Stimulated activated naive CD4-positive, alpha-beta T cell (primary cell): ENCODE measurements at regions not wholly inside any gene's neighbourhood (a gene's known extent, or its start where the extent isn't known, plus 50 kb on each side); places are given as distances from the start of the nearest gene placed in this dataset.

Experiments used
- DNase-seq, 6 experiments: peaks; one replicate each; lab custom pipeline; 2025; lab: John Stamatoyannopoulos, UW

DNA sequence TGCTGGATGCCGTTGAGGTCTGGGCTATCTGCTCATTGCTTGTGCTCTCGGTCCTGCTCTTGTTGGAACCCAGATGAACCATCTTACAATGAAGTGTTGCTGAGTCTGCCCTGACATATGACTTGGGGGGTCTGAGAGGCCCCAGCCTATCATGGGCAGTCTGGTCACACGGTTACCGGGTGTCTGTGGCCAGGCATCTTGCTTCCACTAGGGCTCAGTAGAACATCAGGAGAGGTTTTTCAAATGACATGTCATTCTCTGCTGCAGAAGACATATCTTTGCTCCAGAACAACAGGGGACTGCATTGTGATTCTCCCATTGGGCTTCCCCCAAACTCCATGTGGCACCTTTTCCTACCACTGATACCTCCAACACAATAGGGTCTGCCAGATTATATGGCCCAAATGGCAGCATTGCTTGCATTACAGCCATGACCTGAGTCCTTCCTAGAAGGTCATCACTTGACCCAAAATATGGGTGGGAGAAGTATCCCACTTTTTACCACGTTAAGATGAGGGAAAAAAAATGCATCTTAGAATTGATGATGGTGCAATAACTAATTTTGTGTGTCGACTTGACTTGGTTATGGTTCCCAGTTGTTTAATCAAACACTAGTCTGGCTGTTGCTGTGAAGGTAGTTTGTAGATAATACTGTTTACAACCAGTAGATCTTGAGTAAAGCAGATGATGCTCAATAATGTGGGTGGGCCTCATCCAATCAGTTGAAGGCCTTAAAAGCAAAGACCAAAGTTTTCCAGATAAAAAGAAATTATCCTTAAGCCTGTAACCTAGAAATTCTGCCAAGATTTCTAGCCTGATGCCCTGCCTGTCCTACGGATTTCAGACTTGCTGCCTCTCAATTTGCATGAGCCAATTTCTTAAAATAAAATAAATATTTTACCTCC, 241.0 kb downstream of the QKI start:
- no peak for DNase-seq

DNA sequence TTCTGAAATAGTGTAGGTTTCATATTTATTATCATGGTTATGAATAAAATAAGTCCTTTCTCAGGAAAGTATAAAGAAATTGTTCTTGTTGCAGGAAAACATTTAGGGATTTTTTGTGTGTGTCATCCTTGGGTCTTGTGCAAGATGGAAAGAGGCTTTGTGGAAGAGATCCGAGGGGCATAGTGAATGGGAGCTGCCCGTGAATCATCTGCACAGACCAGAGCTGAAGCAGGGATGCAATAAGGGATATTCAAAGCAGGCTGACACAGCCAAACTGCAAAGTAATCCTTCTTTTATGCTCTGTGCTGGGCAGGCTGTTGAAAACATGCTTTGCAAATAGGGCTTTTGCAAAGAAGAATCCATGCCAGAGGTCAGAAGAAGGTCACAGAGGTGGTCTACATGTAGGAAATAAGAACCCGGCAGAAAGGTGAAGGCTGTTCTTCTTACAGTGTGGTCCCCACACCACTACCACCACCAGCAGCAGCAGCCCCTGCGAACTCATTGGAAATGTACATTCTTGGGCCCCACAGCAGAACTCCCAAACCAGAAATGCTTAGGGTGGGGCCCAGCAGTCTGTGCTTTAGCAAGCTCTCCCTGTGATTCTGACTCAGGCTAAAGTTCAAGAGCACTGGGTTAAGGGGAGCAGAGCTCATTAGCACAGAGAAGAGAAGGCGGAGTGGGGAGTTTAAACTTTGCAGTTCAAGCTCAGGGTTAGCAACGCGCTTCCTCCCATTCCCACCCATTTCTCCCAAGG, 237.6 kb downstream of the QKI start:
- no peak for DNase-seq

DNA sequence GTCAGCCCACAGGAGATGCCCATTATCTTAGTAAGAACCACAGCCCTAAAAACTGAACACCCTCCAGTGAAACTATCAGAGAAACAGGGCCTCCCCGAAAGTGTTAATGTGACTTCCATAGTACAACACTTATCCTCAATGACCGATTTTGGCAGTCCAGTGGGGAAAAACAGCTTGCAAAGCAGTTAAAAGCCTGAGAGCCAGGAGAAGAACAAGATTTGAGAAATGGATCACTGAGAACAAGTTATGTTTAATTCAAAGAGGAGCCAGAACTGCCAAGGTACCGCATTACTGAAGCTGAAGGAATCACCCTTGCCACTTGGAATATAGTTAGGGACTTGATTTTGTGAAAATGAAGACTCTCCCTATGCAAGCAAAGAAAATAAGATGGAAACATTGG, 236.9 kb downstream of the QKI start:
- DNase-seq, result no peak

DNA sequence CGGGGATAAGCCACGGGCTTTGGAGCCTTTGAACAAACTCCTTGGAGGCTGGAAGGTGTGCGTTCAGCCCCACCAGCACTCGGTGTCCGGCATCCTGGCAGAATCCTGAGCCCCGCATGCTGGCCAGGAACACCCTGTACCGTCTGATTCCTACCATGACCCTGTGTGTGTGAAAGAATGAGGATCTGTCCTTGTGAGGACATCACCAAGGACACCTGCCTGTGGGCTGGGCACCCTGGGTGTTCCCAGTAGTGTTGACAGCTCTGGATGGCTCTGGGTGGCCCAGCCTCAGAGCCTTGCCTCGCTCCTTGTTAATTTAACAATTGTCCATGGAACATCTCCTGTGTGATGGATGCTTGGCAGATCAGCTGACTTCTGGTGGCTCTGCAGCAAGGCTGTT, 234.3 kb downstream of the QKI start:
- no peak for DNase-seq

DNA sequence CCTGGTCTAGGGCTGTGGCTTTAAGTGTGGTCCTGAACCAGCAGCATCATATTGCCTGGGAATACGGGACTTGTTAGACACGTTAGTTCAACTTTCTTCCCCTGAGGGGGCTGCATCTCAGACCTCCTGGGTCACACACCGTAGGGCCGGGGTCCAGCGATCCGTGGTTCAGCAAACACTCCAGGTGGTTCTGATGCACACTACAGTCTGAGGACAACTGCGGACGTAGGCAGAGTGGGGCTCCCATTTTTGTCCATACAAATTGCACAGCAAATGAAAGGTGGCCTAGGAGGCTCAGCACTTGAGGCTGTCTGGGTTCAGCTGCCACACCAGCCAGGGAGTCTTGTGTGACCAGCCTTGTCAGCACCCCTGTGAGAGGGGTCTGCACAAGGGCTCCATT, 233.1 kb downstream of the QKI start:
- no peak for DNase-seq

DNA sequence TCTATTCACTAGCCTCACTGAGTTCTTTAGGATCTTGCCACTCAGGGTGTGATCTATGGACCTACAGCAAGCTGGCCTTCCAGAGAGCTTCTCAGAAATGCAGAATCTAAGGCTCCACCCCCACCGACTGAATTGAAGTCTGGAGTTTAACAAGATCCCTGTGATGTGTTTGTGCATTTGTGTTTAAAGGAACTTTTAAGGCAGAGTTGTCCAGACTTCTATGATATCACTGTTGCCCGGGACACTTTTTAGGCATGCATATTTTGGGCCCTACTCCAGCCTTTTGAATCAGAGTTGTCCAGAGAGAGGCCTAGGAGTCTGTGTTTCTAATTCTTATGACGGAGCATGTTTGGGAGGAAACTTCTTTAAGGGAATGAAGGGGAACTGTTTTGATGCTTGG, 232.3 kb downstream of the QKI start:
- no peak for DNase-seq

DNA sequence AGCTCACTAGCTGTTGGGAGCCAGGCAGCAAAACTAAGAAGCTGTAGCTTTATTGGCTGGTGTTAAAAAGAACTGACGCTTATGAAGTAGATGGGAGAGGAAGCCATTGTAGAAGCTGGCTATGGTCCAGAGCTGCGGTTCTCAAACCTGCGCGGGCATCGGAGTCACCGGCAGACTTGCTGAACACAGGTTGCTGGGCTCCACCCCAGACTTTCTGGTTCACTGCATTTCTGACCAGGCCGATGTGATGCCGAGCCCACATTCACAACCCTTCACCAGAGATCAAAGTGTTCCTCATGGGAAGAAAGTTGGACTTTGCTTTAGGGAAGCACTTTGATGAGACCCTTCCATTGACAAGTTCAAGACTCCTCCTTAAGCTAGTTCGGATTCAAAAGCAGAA, 231.6 kb downstream of the QKI start:
- no peak for DNase-seq

DNA sequence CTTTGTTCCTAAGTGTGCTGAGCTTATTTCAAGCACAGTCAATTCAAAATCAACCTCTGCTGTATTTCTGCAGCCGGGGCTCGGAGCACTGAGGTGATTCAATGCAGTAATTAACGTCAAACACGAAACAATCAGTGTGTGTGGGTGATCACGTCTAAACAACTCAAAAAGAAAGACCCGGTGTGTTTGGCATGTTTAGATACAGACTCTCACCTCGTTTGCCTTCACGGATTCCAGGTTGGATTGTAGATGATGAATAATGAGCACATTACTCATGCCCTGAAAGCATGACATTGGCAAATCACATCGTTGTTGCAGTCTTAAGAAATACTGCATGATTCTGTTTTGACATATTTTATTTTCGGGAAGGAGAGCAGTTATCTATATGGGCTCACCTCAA, 231.0 kb downstream of the QKI start:
- no peak for DNase-seq

DNA sequence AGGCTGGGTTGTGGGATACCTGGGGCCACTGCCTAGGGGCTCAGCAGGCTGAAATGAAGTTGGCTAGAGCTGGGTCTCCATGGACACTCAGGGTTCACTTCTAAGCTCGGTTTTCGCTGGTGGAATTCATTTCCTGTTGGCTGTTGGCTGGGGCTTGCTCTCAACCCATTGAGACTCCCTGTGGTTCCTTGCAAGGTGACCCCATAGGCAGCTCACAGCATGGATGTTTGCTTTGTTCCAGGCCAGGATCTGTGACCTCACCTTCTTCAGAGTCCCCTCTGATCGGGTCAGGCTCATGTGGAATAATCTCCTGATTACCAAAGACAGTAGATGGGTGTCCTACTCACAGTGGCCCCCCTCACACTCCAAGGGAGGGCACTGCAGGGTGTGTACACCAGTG, 229.3 kb downstream of the QKI start:
- no peak for DNase-seq

DNA sequence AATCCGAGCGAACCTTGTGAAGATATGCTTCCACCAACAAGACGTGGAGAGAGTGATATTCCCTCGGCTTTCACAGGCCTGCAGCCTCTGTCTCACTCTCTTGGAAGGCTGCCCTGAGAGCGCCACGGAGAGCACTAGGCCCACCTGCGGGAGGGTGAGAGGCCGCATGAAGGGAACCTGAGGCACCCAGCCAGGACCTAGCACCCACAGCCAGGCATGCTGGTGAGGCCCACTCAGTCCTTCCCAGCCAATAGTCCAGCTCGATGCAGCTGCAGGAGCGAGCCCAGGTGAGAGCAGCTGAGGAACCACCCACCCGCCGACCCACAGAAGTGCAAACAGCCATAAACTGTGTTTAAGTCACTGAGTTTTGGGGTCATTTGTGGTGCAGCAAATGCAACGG, 227.2 kb downstream of the QKI start:
- DNase-seq, result no peak

DNA sequence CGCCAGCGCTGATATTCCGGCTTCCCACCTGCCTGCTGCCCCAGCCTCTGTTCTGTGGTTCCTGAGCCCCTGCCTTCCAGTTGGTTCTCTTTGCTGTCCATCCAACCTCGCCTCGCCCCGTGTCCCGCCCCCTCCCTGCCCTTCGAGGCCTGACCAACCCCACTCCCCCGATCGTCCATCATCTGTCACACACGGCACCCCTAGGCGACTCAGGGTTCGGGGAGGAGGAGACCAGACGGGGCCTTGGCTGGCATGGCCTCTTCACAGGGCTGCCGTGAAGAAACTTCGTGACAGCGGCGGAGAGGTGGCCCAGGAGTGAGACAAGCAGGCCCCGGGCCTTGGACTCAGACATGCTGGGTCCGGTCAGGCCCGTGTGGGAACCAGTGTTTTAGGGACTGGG, 226.1 kb downstream of the QKI start:
- DNase-seq, result no peak

DNA sequence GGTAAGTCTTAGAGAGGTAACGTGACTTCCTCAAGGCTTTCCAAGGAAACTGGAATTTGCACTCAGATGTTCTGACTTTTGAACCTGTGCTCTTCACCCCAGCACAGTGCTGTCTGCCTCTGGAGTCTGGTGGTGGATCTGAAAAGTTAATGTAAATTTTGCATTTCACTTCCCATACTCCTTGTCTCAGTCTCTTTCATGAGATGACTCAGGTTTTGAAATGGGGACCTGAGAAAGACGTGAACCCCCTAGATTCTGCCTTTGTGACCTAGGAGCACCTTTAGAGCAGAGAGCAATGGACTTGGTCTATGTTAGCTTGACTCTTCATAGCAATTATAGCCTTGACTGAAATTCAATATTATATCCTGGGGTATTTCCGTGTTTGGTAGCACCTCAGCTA, 223.0 kb downstream of the QKI start:
- no peak for DNase-seq

DNA sequence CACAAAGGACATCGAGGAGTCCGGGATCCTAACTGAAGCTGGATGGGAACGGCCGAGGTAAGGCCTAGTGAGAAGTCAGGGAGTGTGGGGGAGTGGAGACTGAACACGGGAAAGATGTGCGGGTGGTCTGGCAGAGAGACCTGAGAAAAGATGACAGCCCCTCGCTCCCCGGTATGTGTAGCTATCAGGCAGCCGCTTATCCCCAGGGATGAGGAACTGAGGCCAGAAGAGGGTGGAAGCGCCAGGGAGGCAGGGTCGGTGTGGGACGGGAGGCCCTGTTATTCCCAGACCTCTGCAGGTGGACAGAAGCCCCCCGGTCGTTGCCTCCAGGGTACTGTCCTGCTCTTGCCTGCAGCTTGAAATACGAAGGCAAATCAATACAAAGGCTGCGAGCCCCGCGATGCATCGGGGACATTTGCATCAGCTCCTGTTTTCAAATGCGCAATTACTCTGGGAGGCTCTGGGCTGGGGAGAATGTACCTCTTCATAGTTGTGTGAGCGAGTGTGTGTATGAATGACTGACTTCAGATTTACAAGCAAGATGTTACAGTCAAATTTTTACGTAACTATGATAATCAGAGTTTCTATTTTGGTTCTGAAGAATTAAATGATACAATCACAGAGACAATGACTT, 221.3 kb downstream of the QKI start:
- no peak for DNase-seq

DNA sequence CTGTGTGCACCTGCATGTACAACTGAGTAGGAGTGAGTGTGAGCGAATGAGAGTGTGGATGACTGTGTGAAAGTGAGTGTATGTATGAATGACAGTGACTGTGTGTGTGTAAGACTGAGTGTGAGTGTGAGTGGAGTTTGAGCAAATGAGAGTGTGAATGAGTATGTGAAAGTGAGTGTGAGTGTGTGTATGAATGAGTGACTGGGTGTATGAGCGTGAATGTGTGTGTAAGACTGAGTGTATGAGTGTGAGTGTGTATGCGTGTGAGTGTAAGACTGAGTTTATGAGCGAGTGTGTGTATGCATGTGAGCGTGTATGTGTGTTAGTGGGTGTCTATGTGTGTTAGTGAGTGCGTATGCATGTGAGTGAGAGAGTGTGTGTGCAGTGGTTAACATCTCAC, 220.8 kb downstream of the QKI start:
- DNase-seq, result no peak

DNA sequence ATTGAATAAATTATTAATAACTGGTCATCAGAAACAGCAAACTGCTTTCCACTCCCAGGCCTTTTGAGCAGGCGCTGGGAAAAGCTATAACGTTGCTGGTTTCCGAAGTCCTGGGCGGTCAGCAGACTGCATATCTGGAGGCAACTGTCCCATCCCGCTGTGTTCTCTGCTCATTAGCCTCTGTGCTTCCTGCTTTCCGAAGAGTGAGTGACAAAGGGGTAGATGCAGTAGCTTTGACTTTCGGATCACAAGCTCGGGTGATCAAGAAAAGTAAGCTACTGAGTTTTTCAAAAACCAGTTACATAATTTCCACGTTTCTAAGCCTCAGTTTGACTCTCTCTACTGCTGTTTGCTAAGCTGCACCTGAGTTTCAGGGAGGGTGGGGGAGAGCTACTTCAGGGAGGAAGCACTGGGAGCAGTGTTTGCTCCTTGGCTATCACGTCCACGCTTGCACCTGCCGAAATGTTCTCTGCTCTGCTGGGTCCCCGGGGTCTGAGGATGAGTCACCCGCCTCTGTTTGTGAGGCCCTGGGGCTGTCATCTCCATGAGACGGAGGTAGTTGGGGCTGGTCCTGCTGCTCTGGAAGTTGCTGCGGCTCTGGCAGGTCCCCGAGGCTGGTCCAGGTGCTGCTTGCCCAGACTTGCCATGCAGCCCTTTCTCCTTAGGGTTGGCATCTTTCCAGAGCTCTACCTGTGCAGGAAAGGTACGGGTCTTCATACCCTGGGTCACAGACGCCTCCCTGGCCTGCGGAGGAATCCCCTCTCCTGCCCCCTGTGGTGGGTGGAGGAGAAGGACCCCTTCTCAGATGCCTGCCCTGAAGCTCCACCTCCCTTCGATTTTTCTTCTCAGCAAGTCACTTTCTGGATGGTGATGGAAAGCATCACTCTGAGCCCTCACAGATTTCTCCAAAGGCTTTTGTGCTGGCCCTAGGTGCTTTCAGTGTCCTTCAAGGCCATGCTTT, 220.0 kb downstream of the QKI start:
- no peak for DNase-seq

DNA sequence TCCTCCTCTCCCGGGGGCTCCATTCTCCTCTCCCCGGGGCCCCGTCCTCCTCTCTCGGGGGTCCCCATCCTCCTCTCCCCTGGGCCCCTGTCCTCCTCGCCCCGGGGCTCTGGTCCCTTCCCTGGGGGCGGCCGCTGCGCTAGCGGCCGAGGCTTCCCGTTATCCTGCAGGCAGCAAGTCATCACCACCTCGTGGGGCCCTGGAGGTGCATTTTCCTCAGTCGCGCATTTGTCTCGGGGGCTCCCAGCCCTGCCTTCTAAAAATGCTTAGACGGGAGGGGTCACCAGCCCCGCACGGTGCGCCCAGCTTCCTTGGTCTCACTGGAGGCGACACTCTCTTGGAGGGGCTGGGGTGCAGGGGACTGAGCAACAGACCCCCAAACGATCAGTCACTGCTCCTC, 216.5 kb downstream of the QKI start:
- no peak for DNase-seq

DNA sequence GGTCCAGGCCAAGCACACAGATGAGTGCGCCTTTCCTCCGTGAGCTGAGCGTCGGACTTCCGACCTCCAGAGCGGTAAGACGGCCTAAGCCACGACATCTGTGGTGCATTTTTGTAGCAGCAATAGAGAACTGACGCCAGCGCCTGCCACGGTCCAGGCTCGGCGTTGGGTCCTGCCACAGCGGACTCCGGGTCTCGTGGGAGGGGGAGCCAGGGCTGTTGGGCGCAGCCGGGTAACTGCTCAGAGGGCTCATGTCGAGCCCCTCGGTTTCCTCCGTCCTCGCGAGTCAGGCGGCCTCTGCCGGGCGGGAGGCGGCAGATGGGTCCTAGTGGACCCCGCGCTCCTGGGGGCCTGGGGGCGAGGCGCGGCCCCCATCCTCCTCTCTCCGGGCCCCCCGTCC, 216.1 kb downstream of the QKI start:
- DNase-seq, result no peak

DNA sequence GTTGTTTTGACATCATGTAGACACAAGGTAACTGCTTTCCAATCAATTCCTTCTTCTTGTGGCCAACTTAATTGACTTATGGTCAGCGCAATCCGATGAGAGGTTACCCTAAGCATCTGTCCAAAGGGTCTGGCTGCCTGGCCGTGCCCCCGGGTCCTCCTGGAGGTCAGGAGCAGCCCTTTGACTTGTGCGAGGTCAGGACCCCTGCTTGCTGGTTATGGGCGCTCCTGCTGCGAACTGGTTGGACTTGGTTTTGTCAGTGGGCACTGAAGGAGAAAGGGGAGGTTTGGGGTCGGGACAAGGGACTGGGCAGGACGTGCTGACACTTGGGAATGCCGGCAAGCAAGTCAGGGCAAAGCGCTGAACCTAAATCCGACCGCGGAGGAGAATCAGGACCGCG, 215.6 kb downstream of the QKI start:
- DNase-seq, result no peak
